ENCODE measurements at regions not wholly inside any gene's neighbourhood (a gene's known extent, or its start where the extent isn't known, plus 50 kb on each side); places are given as distances from the start of the nearest gene placed in this dataset.
A peak's percentile ranks its signal among the peaks of the same experiment; 100 is the strongest.

DNA sequence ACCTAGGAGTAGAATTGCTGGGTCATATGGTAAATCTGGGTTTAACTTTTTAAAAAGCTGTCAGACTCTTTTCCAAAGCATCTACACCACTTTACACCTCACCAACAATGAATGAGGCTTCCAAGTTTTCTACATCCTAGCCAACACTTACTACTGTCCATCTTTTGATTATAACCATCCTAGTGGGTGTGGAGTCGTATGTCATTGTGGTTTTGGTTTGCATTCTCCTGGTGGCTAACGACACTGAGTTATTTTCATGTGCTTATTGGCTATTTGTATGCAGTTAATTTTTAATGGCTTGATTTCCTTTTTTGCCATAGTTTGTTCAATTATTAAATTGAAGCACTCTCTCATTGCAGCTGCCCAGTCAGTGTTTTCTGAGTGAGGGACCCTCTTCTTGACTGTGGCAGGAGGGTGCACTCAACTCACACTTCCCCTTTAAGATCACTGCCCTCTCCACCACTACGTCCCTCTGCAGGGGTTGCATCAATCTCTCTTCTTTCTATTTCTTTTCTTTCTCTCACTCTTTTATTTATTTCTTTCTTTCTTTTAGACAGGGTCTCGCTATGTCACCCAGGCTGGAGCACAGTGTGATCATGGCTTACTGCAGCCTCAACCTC is 182.3 kb downstream of the C9orf152 start:
- Histone ChIP-seq H3K4me3 (no peak overlapping the region), H3K9me2 (replicated peaks; ENCODE audit: insufficient read depth) (no peaks in the 10 kb centered on the region), H3K4me1 (ENCODE audit: insufficient read depth) (peaks cover 8% of the 10 kb centered on the region), H3K9me3 (ENCODE audit: low read depth) (no peaks in the 10 kb centered on the region), H3K4me2 (no peak overlapping the region), H3K27ac (no peak overlapping the region), H3K36me3 (replicated peaks; ENCODE audit: insufficient read depth, low read depth) (no peaks in the 10 kb centered on the region), H2AFZ (no peak overlapping the region), H3K27me3 (no peaks in the 10 kb centered on the region), H3K79me2 (no peaks in the 10 kb centered on the region), H4K20me1 (ENCODE audit: insufficient read depth, poor library complexity, severe bottlenecking) (no peaks in the 10 kb centered on the region)
- no peak for DNase-seq (ENCODE audit: low spot score)
- TF ChIP-seq CTCF (IDR thresholded peaks at IDR 0.05; ENCODE audit: poor library complexity) (no peak), EZH2phosphoT487 (IDR thresholded peaks at IDR 0.05; ENCODE audit: low read depth, severe bottlenecking, unreplicated experiment) (no peak), EZH2 (IDR thresholded peaks at IDR 0.05; ENCODE audit: borderline replicate concordance) (no peak)
- WGBS (ENCODE audit: low lambda C conversion rate, missing lambda C conversion rate) = 95% methylated on average over 4 of the region's 4 CpGs

- peak overlapping the region; percentile 53 for H3K27ac ChIP-seq
- no peaks in the 10 kb centered on the region for H3K9me3 ChIP-seq (ENCODE audit: low read depth)
- peaks cover 8% of the 10 kb centered on the region for H3K4me1 ChIP-seq (ENCODE audit: insufficient read depth)
- TF ChIP-seq EZH2 (IDR thresholded peaks at IDR 0.05; ENCODE audit: borderline replicate concordance) = no peak
- no peak for TF ChIP-seq EZH2phosphoT487 (IDR thresholded peaks at IDR 0.05; ENCODE audit: low read depth, severe bottlenecking, unreplicated experiment)
- no peak for TF ChIP-seq CTCF (IDR thresholded peaks at IDR 0.05; ENCODE audit: poor library complexity)
- no peak overlapping the region for H2AFZ ChIP-seq
- H3K36me3 ChIP-seq (replicated peaks; ENCODE audit: insufficient read depth, low read depth) = no peaks in the 10 kb centered on the region
- no peak overlapping the region for H3K4me3 ChIP-seq
- H3K79me2 ChIP-seq = no peaks in the 10 kb centered on the region
- H3K9me2 ChIP-seq (replicated peaks; ENCODE audit: insufficient read depth) = no peaks in the 10 kb centered on the region
- no peak for DNase-seq (ENCODE audit: low spot score)
- no peaks in the 10 kb centered on the region for H3K27me3 ChIP-seq
- no peaks in the 10 kb centered on the region for H4K20me1 ChIP-seq (ENCODE audit: insufficient read depth, poor library complexity, severe bottlenecking)
- no peak overlapping the region for H3K4me2 ChIP-seq
- WGBS (ENCODE audit: low lambda C conversion rate, missing lambda C conversion rate) = 44% methylated on average over 6 of the region's 6 CpGs
Observed at GRCh38 chr9:110027671-110028081, 180.3 kb downstream of the C9orf152 start.

DNA sequence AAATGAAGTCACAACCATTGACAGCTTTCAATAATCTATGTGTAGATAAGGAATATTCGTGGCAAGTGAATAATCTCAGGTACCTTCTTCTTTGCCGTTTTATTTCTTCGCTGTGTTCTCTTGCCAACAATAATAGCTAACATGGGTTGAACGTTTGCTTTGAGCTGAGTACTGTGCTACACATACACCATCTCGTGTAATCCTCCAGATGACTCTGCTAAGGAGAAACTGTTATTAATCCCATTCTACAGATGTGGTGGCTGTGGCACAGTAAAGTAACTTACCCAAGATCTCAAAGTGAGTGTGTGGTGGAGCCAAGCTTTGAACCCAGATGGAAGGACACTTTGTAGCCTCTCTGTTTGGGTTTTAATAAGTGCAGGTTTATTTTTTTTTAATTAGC is 179.7 kb downstream of the C9orf152 start:
- Histone ChIP-seq H3K27ac (peak overlapping the region; percentile 64), H3K4me3 (no peak overlapping the region), H3K4me2 (no peak overlapping the region), H3K27me3 (no peaks in the 10 kb centered on the region), H3K9me2 (replicated peaks; ENCODE audit: insufficient read depth) (no peaks in the 10 kb centered on the region), H3K79me2 (no peaks in the 10 kb centered on the region), H3K36me3 (replicated peaks; ENCODE audit: insufficient read depth, low read depth) (no peaks in the 10 kb centered on the region), H4K20me1 (ENCODE audit: insufficient read depth, poor library complexity, severe bottlenecking) (no peaks in the 10 kb centered on the region), H3K9me3 (ENCODE audit: low read depth) (no peaks in the 10 kb centered on the region), H2AFZ (no peak overlapping the region), H3K4me1 (ENCODE audit: insufficient read depth) (peaks cover 8% of the 10 kb centered on the region)
- WGBS (ENCODE audit: low lambda C conversion rate, missing lambda C conversion rate) = 88% methylated on average over 5 of the region's 5 CpGs
- no peak for DNase-seq (ENCODE audit: low spot score)
- TF ChIP-seq CTCF (IDR thresholded peaks at IDR 0.05; ENCODE audit: poor library complexity) = no peak
- no peak for TF ChIP-seq EZH2 (IDR thresholded peaks at IDR 0.05; ENCODE audit: borderline replicate concordance)

DNA sequence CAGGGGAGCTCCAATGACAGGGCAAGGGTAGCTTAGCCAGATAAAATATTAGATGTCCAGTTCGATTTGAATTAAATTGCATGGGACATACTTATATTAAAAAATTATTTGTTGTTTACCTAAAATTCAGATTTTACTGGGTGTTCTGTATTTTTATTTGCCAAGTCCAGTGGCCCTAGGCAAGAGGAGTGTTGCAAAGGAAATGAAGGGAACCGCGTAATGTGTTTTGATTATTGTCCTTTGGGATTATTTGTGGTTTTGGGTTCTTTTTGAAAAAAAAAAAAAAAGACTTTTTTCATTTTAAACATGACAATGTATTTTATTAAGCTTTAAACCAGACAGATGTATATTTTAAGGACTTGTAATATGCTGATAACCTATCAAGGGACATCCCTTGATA is 179.3 kb downstream of the C9orf152 start:
- H3K79me2 ChIP-seq = no peaks in the 10 kb centered on the region
- peaks cover 8% of the 10 kb centered on the region for H3K4me1 ChIP-seq (ENCODE audit: insufficient read depth)
- 83% methylated on average over 3 of the region's 3 CpGs for WGBS (ENCODE audit: low lambda C conversion rate, missing lambda C conversion rate)
- H3K4me2 ChIP-seq = no peak overlapping the region
- H4K20me1 ChIP-seq (ENCODE audit: insufficient read depth, poor library complexity, severe bottlenecking) = no peaks in the 10 kb centered on the region
- no peaks in the 10 kb centered on the region for H3K9me2 ChIP-seq (replicated peaks; ENCODE audit: insufficient read depth)
- H3K27ac ChIP-seq = peak overlapping the region; percentile 64
- H2AFZ ChIP-seq = no peak overlapping the region
- no peak overlapping the region for H3K4me3 ChIP-seq
- H3K9me3 ChIP-seq (ENCODE audit: low read depth) = no peaks in the 10 kb centered on the region
- no peaks in the 10 kb centered on the region for H3K27me3 ChIP-seq
- no peak for DNase-seq (ENCODE audit: low spot score)
- TF ChIP-seq EZH2 (IDR thresholded peaks at IDR 0.05; ENCODE audit: borderline replicate concordance) = no peak
- no peak for TF ChIP-seq CTCF (IDR thresholded peaks at IDR 0.05; ENCODE audit: poor library complexity)
- TF ChIP-seq EZH2phosphoT487 (IDR thresholded peaks at IDR 0.05; ENCODE audit: low read depth, severe bottlenecking, unreplicated experiment) = no peak
- H3K36me3 ChIP-seq (replicated peaks; ENCODE audit: insufficient read depth, low read depth) = no peaks in the 10 kb centered on the region

Measured in hepatocyte (in vitro differentiated cells).